HEK293T (cell line): ENCODE measurements at regions not wholly inside any gene's neighbourhood (a gene's known extent, or its start where the extent isn't known, plus 50 kb on each side); places are given as distances from the start of the nearest gene placed in this dataset.

Experiments used
- CTCF ChIA-PET: fragments of 350-600 bp; formaldehyde crosslinking; extraction: SDS; loops from one replicate; lab custom pipeline; 2021; ENCODE audit warnings: antibody characterized with exemption, inconsistent platforms; lab: Yijun Ruan, JAX
- POLR2A ChIA-PET: fragments of 350-600 bp; formaldehyde crosslinking; extraction: SDS; loops from one replicate; lab custom pipeline; 2020; ENCODE audit warnings: antibody characterized with exemption, inconsistent platforms; lab: Yijun Ruan, JAX
- DNase-seq: peaks from one replicate; pipeline ENCODE4 v3.0.0; 2012; ENCODE audit warnings: mixed read lengths; ENCODE audit errors: extremely low spot score
- ARNT ChIP-seq: fragments of 450-650 bp; IDR thresholded peaks from 2 replicates; pipeline ENCODE4 v1.6.1; 2017; ENCODE audit warnings: mild to moderate bottlenecking
- BHLHE40 ChIP-seq: fragments of 450-650 bp; IDR thresholded peaks from 2 replicates; pipeline ENCODE4 v1.6.1; 2016; ENCODE audit warnings: mild to moderate bottlenecking, moderate library complexity, borderline replicate concordance
- CTBP1 ChIP-seq: fragments of 450-650 bp; IDR thresholded peaks from 2 replicates; pipeline ENCODE4 v1.6.1; 2016; ENCODE audit warnings: borderline replicate concordance
- ELF4 ChIP-seq: fragments of 450-650 bp; IDR thresholded peaks from 2 replicates; pipeline ENCODE4 v1.6.1; 2017; ENCODE audit warnings: antibody characterized with exemption
- FOXA1 ChIP-seq: fragments of 450-650 bp; IDR thresholded peaks from 2 replicates; pipeline ENCODE4 v1.6.1; 2016; ENCODE audit warnings: mild to moderate bottlenecking
- FOXK2 ChIP-seq: fragments of 450-650 bp; IDR thresholded peaks from 2 replicates; pipeline ENCODE4 v1.6.1; 2016; ENCODE audit warnings: mild to moderate bottlenecking
- FOXM1 ChIP-seq: fragments of 450-650 bp; IDR thresholded peaks from 2 replicates; pipeline ENCODE4 v1.6.1; 2017; ENCODE audit warnings: mild to moderate bottlenecking, borderline replicate concordance
- HDGF ChIP-seq: fragments of 450-650 bp; IDR thresholded peaks from 2 replicates; pipeline ENCODE4 v1.6.1; 2017; ENCODE audit warnings: antibody characterized with exemption, borderline replicate concordance
- L3MBTL2 ChIP-seq: fragments of 450-650 bp; conservative IDR thresholded peaks from 2 replicates; pipeline ENCODE4 v1.6.1; 2016; ENCODE audit warnings: mild to moderate bottlenecking
- LEF1 ChIP-seq: fragments of 450-650 bp; IDR thresholded peaks from 2 replicates; pipeline ENCODE4 v1.6.1; 2017; ENCODE audit warnings: mild to moderate bottlenecking, borderline replicate concordance
- NFRKB ChIP-seq: fragments of 450-650 bp; IDR thresholded peaks from 2 replicates; pipeline ENCODE4 v1.6.1; 2016; ENCODE audit warnings: mild to moderate bottlenecking, moderate library complexity
- PKNOX1 ChIP-seq: fragments of 450-650 bp; IDR thresholded peaks from 2 replicates; pipeline ENCODE4 v1.6.1; 2016
- SP1 ChIP-seq: fragments of 450-650 bp; IDR thresholded peaks from 2 replicates; pipeline ENCODE4 v1.6.1; 2017
- SUZ12 ChIP-seq: fragments of 450-650 bp; IDR thresholded peaks from 2 replicates; pipeline ENCODE4 v1.6.1; 2016; ENCODE audit warnings: mild to moderate bottlenecking
- TARDBP ChIP-seq: fragments of 450-650 bp; IDR thresholded peaks from 2 replicates; pipeline ENCODE4 v1.6.1; 2016
- ZNF384 ChIP-seq: fragments of 450-650 bp; IDR thresholded peaks from 2 replicates; pipeline ENCODE4 v1.6.1; 2016

DNA sequence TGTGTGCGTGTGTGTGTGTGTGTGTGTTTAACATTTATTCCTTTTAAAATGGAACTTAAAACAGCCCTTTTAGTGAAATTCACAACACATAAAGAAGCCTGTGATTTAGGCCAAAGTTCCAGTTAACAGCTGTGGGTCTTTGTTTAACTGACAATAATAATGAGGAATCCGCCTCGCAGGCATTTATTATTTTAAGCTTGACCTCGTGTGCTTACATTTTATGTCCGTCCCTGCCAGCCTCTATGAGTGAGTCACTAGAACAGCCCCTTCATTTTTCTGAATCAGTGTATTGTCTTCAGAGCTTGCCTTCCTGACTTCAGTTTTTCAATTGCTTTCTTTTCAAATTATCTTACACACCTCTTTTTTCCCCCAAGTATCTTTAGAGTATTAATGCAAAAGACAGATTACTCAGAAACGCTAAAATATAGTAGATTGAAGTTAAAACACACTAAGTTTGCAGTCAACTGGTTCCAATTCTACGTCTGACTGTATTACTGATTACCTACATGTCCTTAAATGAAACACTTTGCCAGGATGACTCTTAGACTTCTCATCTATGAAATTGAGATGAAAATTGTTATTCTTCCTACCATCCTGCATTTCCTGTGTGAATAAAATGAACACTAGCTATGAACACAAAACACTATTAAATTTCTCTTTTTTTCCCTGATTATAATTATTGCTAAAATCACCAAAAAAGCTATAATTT, 319.6 kb upstream of the HS3ST1 start:
- ChIA-PET CTCF (no interaction called here), POLR2A (interaction anchor here (0.7 kb wide), 1 partner anchor 1098 kb away, joined by 3 read pairs; no protein-coding TSS in a partner anchor)
- TF ChIP-seq ARNT (no peak), TARDBP (no peak), LEF1 (no peak), HDGF (no peak), ZNF384 (no peak), FOXM1 (no peak), L3MBTL2 (no peak), BHLHE40 (no peak), FOXK2 (no peak), FOXA1 (no peak), NFRKB (no peak), CTBP1 (no peak)
- DNase-seq: no peak

DNA sequence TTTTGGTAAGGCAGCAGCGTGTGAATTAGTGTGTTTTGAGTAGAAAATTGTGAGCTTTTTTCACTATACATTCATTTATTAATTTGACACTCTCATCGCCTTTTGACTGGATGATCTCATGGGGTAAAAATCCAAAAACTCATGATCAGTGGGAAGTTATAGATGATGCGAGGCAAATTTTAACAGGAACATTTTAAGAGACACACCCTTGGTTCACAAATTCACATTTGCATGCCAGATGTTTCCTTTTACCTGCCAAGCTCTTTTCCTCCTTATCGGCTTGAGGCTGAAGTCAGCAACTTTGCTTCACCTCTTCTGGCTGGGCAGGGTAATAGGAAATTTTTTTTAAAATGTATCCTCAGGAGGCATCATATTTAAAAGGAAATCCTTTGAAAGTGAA, 318.0 kb upstream of the HS3ST1 start:
- ChIA-PET CTCF (no interaction called here), POLR2A (no interaction called here)
- TF ChIP-seq L3MBTL2 (no peak), ZNF384 (no peak), SUZ12 (no peak), FOXM1 (no peak), FOXA1 (no peak), ARNT (no peak), PKNOX1 (no peak), HDGF (no peak), BHLHE40 (no peak), NFRKB (no peak)

GRCh38 chr4:11743976-11744375, 315.3 kb upstream of the HS3ST1 start:
- TF ChIP-seq HDGF: no peak
- TF ChIP-seq L3MBTL2: no peak
- TF ChIP-seq NFRKB: no peak
- TF ChIP-seq CTBP1: no peak
- TF ChIP-seq SP1: no peak
- TF ChIP-seq BHLHE40: no peak
- TF ChIP-seq ELF4: no peak
- no peak for TF ChIP-seq FOXA1
- CTCF ChIA-PET: no interaction called here
- POLR2A ChIA-PET: no interaction called here
- no peak for DNase-seq

More for the DNA sequence above, 318.0 kb upstream of the HS3ST1 start:
- no peak for DNase-seq

DNA sequence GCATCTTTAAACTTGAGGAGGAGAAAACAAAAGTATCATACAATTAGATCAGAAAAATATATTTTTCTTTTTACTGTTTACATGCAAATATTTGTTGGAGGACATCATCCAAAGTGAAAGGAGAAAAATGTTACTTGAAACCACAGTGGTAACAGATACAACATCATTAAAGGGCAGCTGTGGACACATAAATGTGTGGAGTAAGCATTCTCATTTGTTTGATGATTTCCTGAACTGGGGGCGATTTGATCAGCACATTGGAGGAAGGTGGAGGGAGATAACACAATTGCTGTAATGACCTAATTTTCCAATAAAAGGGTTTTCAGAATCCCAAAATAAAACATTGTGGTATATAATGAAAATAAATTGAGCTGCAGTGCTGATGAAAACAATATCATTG, 314.5 kb upstream of the HS3ST1 start:
- TF ChIP-seq ARNT: no peak
- CTCF ChIA-PET: no interaction called here
- POLR2A ChIA-PET: no interaction called here
- no peak for DNase-seq

- POLR2A ChIA-PET: no interaction called here
Measured at GRCh38 chr4:11741190-11741652, 312.5 kb upstream of the HS3ST1 start.

GRCh38 chr4:11739992-11740391, 311.3 kb upstream of the HS3ST1 start:
- DNase-seq: no peak
- CTCF ChIA-PET: no interaction called here
- no peak for TF ChIP-seq SUZ12
- no peak for TF ChIP-seq ZNF384
- TF ChIP-seq BHLHE40: no peak
- TF ChIP-seq ELF4: no peak
- TF ChIP-seq L3MBTL2: no peak
- no peak for TF ChIP-seq CTBP1
- no peak for TF ChIP-seq FOXK2
- TF ChIP-seq TARDBP: no peak
- TF ChIP-seq SP1: no peak
- POLR2A ChIA-PET: no interaction called here

More at GRCh38 chr4:11741190-11741652, 312.5 kb upstream of the HS3ST1 start:
- TF ChIP-seq LEF1 (no peak), FOXM1 (no peak), L3MBTL2 (no peak)
- no peak for DNase-seq
- CTCF ChIA-PET: no interaction called here

DNA sequence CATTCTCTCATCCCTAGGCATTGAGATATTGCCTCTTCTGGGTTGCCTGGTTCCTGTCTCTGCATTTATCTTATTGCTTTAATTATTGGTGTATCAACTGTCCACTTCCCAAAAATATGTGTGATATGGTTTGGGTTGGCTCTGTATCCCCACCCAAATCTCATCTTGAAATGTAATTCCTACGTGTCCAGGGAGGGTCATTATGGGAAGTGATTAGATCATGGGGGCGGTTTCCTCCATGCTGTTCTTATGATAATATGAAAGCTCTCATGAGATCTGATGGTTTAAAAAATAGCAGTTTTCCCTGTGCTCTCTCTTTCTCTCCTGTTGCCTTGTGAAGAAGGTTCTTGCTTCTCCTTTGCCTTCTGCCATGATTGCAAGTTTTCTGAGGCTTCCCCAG, 308.3 kb upstream of the HS3ST1 start:
- POLR2A ChIA-PET: no interaction called here
- CTCF ChIA-PET: no interaction called here
- DNase-seq: no peak
- TF ChIP-seq L3MBTL2: no peak
- TF ChIP-seq PKNOX1: no peak
- TF ChIP-seq SUZ12: no peak
- TF ChIP-seq CTBP1: no peak
- TF ChIP-seq FOXA1: no peak
- no peak for TF ChIP-seq ARNT
- TF ChIP-seq ELF4: no peak
- no peak for TF ChIP-seq SP1
- TF ChIP-seq BHLHE40: no peak
- TF ChIP-seq FOXK2: no peak
- no peak for TF ChIP-seq NFRKB
- TF ChIP-seq HDGF: no peak
- no peak for TF ChIP-seq TARDBP
- TF ChIP-seq LEF1: no peak
